ENCODE measurements at regions not wholly inside any gene's neighbourhood (a gene's known extent, or its start where the extent isn't known, plus 50 kb on each side); places are given as distances from the start of the nearest gene placed in this dataset.

GRCh38 chr1:67570486-67571143, 114.4 kb upstream of the GADD45A start:
- Histone ChIP-seq H3K9me3 (replicated peaks; ENCODE audit: insufficient read depth, low read length) (no peaks in the 10 kb centered on the region), H3K27me3 (replicated peaks; ENCODE audit: insufficient read depth, low read length) (no peaks in the 10 kb centered on the region), H3K36me3 (replicated peaks; ENCODE audit: insufficient read depth, low read length) (no peaks in the 10 kb centered on the region), H3K4me2 (ENCODE audit: low read depth, low read length) (no peak overlapping the region), H3F3A (ENCODE audit: insufficient read depth, low read length) (no peaks in the 10 kb centered on the region), H4K20me1 (ENCODE audit: insufficient read depth, low read length) (no peaks in the 10 kb centered on the region), H3K9me2 (replicated peaks; ENCODE audit: insufficient read depth, low read length) (no peaks in the 10 kb centered on the region), H3K79me2 (ENCODE audit: low read length) (no peaks in the 10 kb centered on the region), H3K9ac (ENCODE audit: low read length) (no peak overlapping the region), H3K27ac (ENCODE audit: low read length) (no peak overlapping the region), H3K4me1 (ENCODE audit: low read length) (no peaks in the 10 kb centered on the region), H3K4me3 (ENCODE audit: low read length) (no peak overlapping the region), H2AFZ (ENCODE audit: low read length) (no peak overlapping the region)
- TF ChIP-seq EZH2 (optimal IDR thresholded peaks at IDR 0.05; ENCODE audit: low read depth, low read length) (no peak), EZH2phosphoT487 (IDR thresholded peaks at IDR 0.05; ENCODE audit: low read length) (no peak)
- TF ChIP-seq, protein P1, sequence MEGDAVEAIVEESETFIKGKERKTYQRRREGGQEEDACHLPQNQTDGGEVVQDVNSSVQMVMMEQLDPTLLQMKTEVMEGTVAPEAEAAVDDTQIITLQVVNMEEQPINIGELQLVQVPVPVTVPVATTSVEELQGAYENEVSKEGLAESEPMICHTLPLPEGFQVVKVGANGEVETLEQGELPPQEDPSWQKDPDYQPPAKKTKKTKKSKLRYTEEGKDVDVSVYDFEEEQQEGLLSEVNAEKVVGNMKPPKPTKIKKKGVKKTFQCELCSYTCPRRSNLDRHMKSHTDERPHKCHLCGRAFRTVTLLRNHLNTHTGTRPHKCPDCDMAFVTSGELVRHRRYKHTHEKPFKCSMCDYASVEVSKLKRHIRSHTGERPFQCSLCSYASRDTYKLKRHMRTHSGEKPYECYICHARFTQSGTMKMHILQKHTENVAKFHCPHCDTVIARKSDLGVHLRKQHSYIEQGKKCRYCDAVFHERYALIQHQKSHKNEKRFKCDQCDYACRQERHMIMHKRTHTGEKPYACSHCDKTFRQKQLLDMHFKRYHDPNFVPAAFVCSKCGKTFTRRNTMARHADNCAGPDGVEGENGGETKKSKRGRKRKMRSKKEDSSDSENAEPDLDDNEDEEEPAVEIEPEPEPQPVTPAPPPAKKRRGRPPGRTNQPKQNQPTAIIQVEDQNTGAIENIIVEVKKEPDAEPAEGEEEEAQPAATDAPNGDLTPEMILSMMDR (IDR thresholded peaks at IDR 0.05; ENCODE audit: low read length), result no peak
- no peak for DNase-seq

DNA sequence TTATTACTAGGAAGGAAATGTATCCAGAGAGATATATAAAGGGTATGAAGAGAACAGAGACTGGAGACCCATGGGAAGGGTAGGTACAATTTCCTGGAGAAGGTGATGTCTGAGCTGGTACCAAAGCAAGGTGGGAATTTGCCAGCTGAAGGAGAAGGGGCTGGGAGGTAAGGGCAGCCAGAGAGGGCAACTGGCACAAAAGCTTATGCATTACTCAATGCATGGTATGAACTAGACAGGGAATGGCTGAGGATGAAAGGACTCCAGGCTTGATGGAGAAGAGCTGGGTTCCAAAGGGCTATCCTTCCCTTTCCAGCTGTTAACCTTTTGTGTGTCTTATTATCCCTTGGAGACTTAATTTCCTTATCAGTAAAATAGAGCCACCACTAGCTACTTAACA, 113.6 kb upstream of the GADD45A start:
- H3K27ac ChIP-seq (ENCODE audit: low read length), result no peak overlapping the region

DNA sequence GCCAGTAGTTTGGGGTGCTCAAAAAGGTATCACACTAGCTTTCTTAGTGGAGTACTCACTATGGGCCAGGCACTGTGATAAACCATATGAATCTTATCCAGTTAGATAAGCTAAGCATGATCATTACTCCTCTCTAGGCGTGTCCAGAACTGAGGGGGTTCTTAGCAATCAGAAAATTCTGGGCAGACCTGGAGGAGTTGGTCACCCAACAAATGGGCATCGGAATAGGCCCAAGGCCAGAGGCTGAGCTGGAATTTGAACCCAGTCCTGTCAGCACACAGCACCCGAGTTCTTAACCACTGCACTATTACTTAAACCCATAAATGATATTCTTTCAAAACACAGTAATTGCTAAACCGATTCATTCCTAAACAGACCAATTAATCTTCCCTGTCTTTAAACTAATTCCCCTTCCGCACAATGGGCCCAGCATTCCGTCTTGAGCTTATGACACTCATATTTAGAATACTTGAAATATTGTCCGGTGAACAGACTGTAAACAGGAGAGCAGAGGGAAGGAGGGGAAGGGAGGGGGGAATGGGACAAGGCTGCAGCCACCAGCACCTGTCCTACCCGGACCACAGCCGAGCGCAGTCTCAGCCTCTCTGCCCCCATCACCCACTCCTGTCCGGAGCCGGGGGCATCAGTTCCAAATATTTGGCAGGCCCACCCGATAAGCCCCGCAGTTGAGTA, 113.0 kb upstream of the GADD45A start:
- Histone ChIP-seq H4K20me1 (ENCODE audit: insufficient read depth, low read length) (no peaks in the 10 kb centered on the region), H3K4me3 (ENCODE audit: low read length) (no peak overlapping the region), H2AFZ (ENCODE audit: low read length) (no peak overlapping the region), H3K4me2 (ENCODE audit: low read depth, low read length) (no peak overlapping the region), H3K27ac (ENCODE audit: low read length) (no peak overlapping the region), H3K4me1 (ENCODE audit: low read length) (no peaks in the 10 kb centered on the region), H3K79me2 (ENCODE audit: low read length) (no peaks in the 10 kb centered on the region), H3K36me3 (replicated peaks; ENCODE audit: insufficient read depth, low read length) (no peaks in the 10 kb centered on the region), H3K9ac (ENCODE audit: low read length) (no peak overlapping the region), H3K9me3 (replicated peaks; ENCODE audit: insufficient read depth, low read length) (no peaks in the 10 kb centered on the region), H3F3A (ENCODE audit: insufficient read depth, low read length) (no peaks in the 10 kb centered on the region), H3K9me2 (replicated peaks; ENCODE audit: insufficient read depth, low read length) (no peaks in the 10 kb centered on the region), H3K27me3 (replicated peaks; ENCODE audit: insufficient read depth, low read length) (no peaks in the 10 kb centered on the region)
- TF ChIP-seq EZH2phosphoT487 (IDR thresholded peaks at IDR 0.05; ENCODE audit: low read length), result no peak
- TF ChIP-seq EZH2 (optimal IDR thresholded peaks at IDR 0.05; ENCODE audit: low read depth, low read length), result no peak
- TF ChIP-seq, protein P1 (IDR thresholded peaks at IDR 0.05; ENCODE audit: low read length), result no peak
- no peak for DNase-seq

More for the DNA sequence above, 113.6 kb upstream of the GADD45A start:
- Histone ChIP-seq H3K27me3 (replicated peaks; ENCODE audit: insufficient read depth, low read length) (no peaks in the 10 kb centered on the region), H3K79me2 (ENCODE audit: low read length) (no peaks in the 10 kb centered on the region), H3K4me3 (ENCODE audit: low read length) (no peak overlapping the region), H3K36me3 (replicated peaks; ENCODE audit: insufficient read depth, low read length) (no peaks in the 10 kb centered on the region), H4K20me1 (ENCODE audit: insufficient read depth, low read length) (no peaks in the 10 kb centered on the region), H3F3A (ENCODE audit: insufficient read depth, low read length) (no peaks in the 10 kb centered on the region), H3K9me3 (replicated peaks; ENCODE audit: insufficient read depth, low read length) (no peaks in the 10 kb centered on the region), H3K9me2 (replicated peaks; ENCODE audit: insufficient read depth, low read length) (no peaks in the 10 kb centered on the region), H3K9ac (ENCODE audit: low read length) (no peak overlapping the region), H3K4me1 (ENCODE audit: low read length) (no peaks in the 10 kb centered on the region), H3K4me2 (ENCODE audit: low read depth, low read length) (no peak overlapping the region), H2AFZ (ENCODE audit: low read length) (no peak overlapping the region)
- no peak for TF ChIP-seq EZH2phosphoT487 (IDR thresholded peaks at IDR 0.05; ENCODE audit: low read length)
- no peak for TF ChIP-seq EZH2 (optimal IDR thresholded peaks at IDR 0.05; ENCODE audit: low read depth, low read length)
- TF ChIP-seq, protein P1 (IDR thresholded peaks at IDR 0.05; ENCODE audit: low read length), result no peak
- DNase-seq, result no peak

Data from MM.1S (cell line).